Astrocyte (in vitro differentiated cells and primary cell): ENCODE measurements at regions not wholly inside any gene's neighbourhood (a gene's known extent, or its start where the extent isn't known, plus 50 kb on each side); places are given as distances from the start of the nearest gene placed in this dataset.

ENCODE experiments used
- DNase-seq: peaks from one replicate; pipeline ENCODE4 v3.0.0-alpha.2; 2010; ENCODE audit warnings: low read depth
- FAIRE-seq: peaks from 2 replicates; lab custom pipeline; 2011; peaks lifted over from hg19 to GRCh38; lab: Jason Lieb, UNC
- H2AFZ ChIP-seq: 2 replicates; pipeline ENCODE4 v1.6.0; 2012; ENCODE audit warnings: low read depth, low read length, inconsistent platforms
- H3K27ac ChIP-seq: 2 replicates; pipeline ENCODE4 v1.5.1; 2011; ENCODE audit warnings: low read depth, low read length, inconsistent platforms
- H3K27me3 ChIP-seq: 2 replicates; pipeline ENCODE4 v1.6.0; 2011; ENCODE audit warnings: low read length, inconsistent platforms; ENCODE audit not compliant: insufficient read depth
- H3K36me3 ChIP-seq: 2 replicates; pipeline ENCODE4 v1.5.1; 2011; ENCODE audit warnings: low read length, inconsistent platforms; ENCODE audit not compliant: insufficient read depth
- H3K4me1 ChIP-seq: 2 replicates; pipeline ENCODE4 v1.5.1; 2011; ENCODE audit warnings: low read length, inconsistent platforms; ENCODE audit not compliant: insufficient read depth
- H3K4me2 ChIP-seq: 2 replicates; pipeline ENCODE4 v1.6.0; 2012; ENCODE audit warnings: low read length, inconsistent platforms
- H3K4me3 ChIP-seq: 2 replicates; pipeline ENCODE4 v1.5.1; 2011; ENCODE audit warnings: low read depth, mild to moderate bottlenecking, low read length, inconsistent platforms; ENCODE audit not compliant: insufficient read depth
- H3K79me2 ChIP-seq: 2 replicates; pipeline ENCODE4 v1.6.0; 2012; ENCODE audit warnings: mild to moderate bottlenecking, low read length, inconsistent platforms; ENCODE audit not compliant: insufficient read depth
- H3K9ac ChIP-seq: 2 replicates; pipeline ENCODE4 v1.6.0; 2012; ENCODE audit warnings: mild to moderate bottlenecking, low read length, inconsistent platforms
- H3K9me3 ChIP-seq: 2 replicates; pipeline ENCODE4 v1.5.1; 2012; ENCODE audit warnings: low read depth, mild to moderate bottlenecking, low read length, inconsistent platforms; ENCODE audit not compliant: insufficient read depth
- H4K20me1 ChIP-seq: 2 replicates; pipeline ENCODE4 v1.6.0; 2012; ENCODE audit warnings: low read length, inconsistent platforms; ENCODE audit not compliant: insufficient read depth
- H3K27ac Mint-ChIP-seq: one replicate; pipeline ENCODE4 v1.8.0; 2021; ENCODE audit warnings: mild to moderate bottlenecking, mixed read lengths; ENCODE audit not compliant: unreplicated experiment
- H3K27me3 Mint-ChIP-seq: one replicate; pipeline ENCODE4 v1.8.0; 2021; ENCODE audit warnings: low read depth, mixed read lengths; ENCODE audit not compliant: unreplicated experiment
- H3K36me3 Mint-ChIP-seq: one replicate; pipeline ENCODE4 v1.8.0; 2021; ENCODE audit warnings: low read depth, mixed read lengths; ENCODE audit not compliant: unreplicated experiment
- H3K4me1 Mint-ChIP-seq: one replicate; pipeline ENCODE4 v1.8.0; 2021; ENCODE audit warnings: low read depth, mixed read lengths; ENCODE audit not compliant: unreplicated experiment
- H3K4me3 Mint-ChIP-seq: one replicate; pipeline ENCODE4 v1.8.0; 2021; ENCODE audit warnings: mild to moderate bottlenecking, moderate library complexity, mixed read lengths; ENCODE audit not compliant: unreplicated experiment
- H3K9me3 Mint-ChIP-seq: one replicate; pipeline ENCODE4 v1.8.0; 2021; ENCODE audit warnings: mild to moderate bottlenecking, mixed read lengths; ENCODE audit not compliant: unreplicated experiment
- CTCF ChIP-seq: IDR thresholded peaks from 2 replicates; pipeline ENCODE4 v1.5.1; 2011; ENCODE audit warnings: low read depth, mild to moderate bottlenecking, inconsistent platforms, low read length, moderate library complexity; ENCODE audit not compliant: insufficient read depth
- EZH2 ChIP-seq: IDR thresholded peaks from 2 replicates; pipeline ENCODE4 v1.6.1; 2012; ENCODE audit warnings: mild to moderate bottlenecking, low read length, inconsistent platforms; ENCODE audit not compliant: insufficient read depth

- no peak overlapping the region for H3K4me3 Mint-ChIP-seq
- H3K27ac ChIP-seq: no peak overlapping the region
- FAIRE-seq (no peak), DNase-seq (no peak)
- no peaks in the 10 kb centered on the region for H3K36me3 ChIP-seq
- TF ChIP-seq EZH2 (no peak), CTCF (no peak)
- no peaks in the 10 kb centered on the region for H3K4me1 ChIP-seq
- no peaks in the 10 kb centered on the region for H3K4me1 Mint-ChIP-seq
- H3K4me2 ChIP-seq: no peak overlapping the region
- H3K27me3 Mint-ChIP-seq: peaks cover 20% of the 10 kb centered on the region
- H3K79me2 ChIP-seq: no peaks in the 10 kb centered on the region
- no peaks in the 10 kb centered on the region for H3K9me3 Mint-ChIP-seq
- peaks cover 3% of the 10 kb centered on the region for H3K27me3 ChIP-seq
- no peaks in the 10 kb centered on the region for H3K36me3 Mint-ChIP-seq
- no peaks in the 10 kb centered on the region for H4K20me1 ChIP-seq
- no peaks in the 10 kb centered on the region for H3K9me3 ChIP-seq
- H3K4me3 ChIP-seq: no peak overlapping the region
- H3K9ac ChIP-seq: no peak overlapping the region
- no peak overlapping the region for H3K27ac Mint-ChIP-seq
- no peak overlapping the region for H2AFZ ChIP-seq
These were observed 114.5 kb downstream of the CD47 start for GRCh38 chr3:107976202-107976800.

DNA sequence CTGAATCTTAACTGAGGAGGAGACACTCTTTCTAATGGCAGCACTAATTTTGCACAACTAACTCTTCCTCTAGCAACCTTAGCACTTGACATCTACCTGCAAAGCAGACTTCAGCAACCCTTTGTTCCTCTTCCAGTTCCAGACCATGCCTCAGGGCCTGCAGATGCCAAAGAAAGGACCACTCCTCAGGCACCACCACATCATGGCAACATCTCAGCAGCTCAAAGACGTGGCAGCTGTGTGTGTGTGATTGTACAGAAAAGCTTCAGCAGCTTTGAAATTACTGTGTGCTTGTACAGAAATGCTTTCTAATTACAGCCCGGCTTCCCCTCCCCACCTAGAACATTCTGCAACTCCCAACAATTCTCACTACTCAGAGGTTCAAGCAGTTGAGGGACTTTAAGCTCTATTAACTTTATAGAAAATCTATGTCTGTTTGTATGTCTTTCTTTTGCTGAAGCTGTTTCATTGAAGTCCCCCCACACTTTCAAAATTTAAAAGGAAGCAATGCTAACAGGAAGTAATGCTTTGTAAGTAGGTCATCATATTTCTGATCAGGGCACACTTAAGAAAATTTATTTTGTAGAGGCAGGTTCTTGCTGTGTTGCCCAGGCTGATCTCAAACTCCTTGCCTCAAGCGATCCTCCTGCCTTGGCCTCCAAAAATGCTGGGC, 115.2 kb downstream of the CD47 start:
- FAIRE-seq: no peak
- Histone ChIP-seq H3K4me1 (peaks cover 2% of the 10 kb centered on the region), H2AFZ (no peak overlapping the region), H4K20me1 (no peaks in the 10 kb centered on the region), H3K9me3 (no peaks in the 10 kb centered on the region), H3K9ac (no peak overlapping the region), H3K79me2 (no peaks in the 10 kb centered on the region), H3K27me3 (peaks cover 3% of the 10 kb centered on the region), H3K27ac (no peak overlapping the region), H3K4me2 (no peak overlapping the region), H3K36me3 (no peaks in the 10 kb centered on the region), H3K4me3 (no peak overlapping the region)
- H3K27ac Mint-ChIP-seq: no peak overlapping the region
- no peaks in the 10 kb centered on the region for H3K9me3 Mint-ChIP-seq
- TF ChIP-seq EZH2: no peak
- TF ChIP-seq CTCF: no peak
- peaks cover 23% of the 10 kb centered on the region for H3K27me3 Mint-ChIP-seq
- no peak for DNase-seq
- no peak overlapping the region for H3K4me3 Mint-ChIP-seq
- H3K36me3 Mint-ChIP-seq: no peaks in the 10 kb centered on the region
- no peaks in the 10 kb centered on the region for H3K4me1 Mint-ChIP-seq

DNA sequence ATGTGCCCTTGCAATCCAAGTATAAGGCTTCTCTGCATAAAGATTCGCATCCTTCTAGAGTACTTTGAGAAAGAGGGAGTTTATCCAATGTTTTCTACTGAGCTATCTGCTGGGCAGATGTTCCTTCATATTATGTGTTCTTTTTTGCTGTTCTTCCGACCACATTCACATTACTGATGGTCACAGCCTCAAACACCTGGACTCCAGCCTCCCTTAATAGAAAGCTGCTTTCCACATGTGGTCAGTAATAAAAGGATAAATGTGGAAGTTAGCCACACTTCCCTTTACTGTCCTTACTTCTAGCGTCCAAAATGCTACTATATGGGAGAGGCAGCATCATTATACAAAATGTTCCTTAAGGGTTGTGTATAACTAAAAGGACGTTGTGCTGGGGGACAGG, 116.9 kb downstream of the CD47 start:
- no peaks in the 10 kb centered on the region for H4K20me1 ChIP-seq
- H3K27ac ChIP-seq: no peak overlapping the region
- H3K9me3 Mint-ChIP-seq: no peaks in the 10 kb centered on the region
- H3K4me1 Mint-ChIP-seq: peaks cover 4% of the 10 kb centered on the region
- no peak overlapping the region for H3K4me3 Mint-ChIP-seq
- H3K4me2 ChIP-seq: no peak overlapping the region
- H3K9ac ChIP-seq: no peak overlapping the region
- H3K4me3 ChIP-seq: no peak overlapping the region
- peaks cover 9% of the 10 kb centered on the region for H3K4me1 ChIP-seq
- H3K36me3 Mint-ChIP-seq: no peaks in the 10 kb centered on the region
- H3K27ac Mint-ChIP-seq: no peak overlapping the region
- H3K9me3 ChIP-seq: no peaks in the 10 kb centered on the region
- FAIRE-seq (no peak), DNase-seq (no peak)
- no peaks in the 10 kb centered on the region for H3K79me2 ChIP-seq
- peaks cover 23% of the 10 kb centered on the region for H3K27me3 Mint-ChIP-seq
- no peak overlapping the region for H2AFZ ChIP-seq
- H3K36me3 ChIP-seq: no peaks in the 10 kb centered on the region
- peaks cover 3% of the 10 kb centered on the region for H3K27me3 ChIP-seq
- TF ChIP-seq CTCF: no peak
- no peak for TF ChIP-seq EZH2
